ENCODE measurements at regions not wholly inside any gene's neighbourhood (a gene's known extent, or its start where the extent isn't known, plus 50 kb on each side); places are given as distances from the start of the nearest gene placed in this dataset.

DNA sequence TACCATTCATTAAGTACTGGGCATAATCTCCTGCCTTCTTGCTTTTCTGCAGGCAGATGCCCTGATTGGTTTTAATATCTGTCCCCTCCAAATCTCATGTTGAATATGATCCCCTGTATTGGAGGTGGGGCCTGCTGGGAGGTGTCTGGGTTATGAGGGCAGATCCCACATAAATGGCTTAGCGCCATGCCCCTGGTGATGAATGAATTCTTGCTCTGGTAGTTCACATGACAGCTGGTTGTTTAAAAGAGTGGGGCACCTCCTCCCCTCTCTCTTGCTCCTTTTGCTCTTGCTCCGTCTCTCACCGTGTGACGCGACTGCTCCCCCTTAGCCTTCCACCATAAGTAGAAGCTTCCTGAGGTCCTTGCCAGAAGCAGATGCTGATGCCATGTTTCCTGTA, 564.0 kb upstream of the BRINP1 start:
- TF ChIP-seq POLR2A (IDR thresholded peaks at IDR 0.05; ENCODE audit: borderline replicate concordance, extremely low read depth, insufficient read depth, insufficient read length) = no peak
- TF ChIP-seq, protein P1, sequence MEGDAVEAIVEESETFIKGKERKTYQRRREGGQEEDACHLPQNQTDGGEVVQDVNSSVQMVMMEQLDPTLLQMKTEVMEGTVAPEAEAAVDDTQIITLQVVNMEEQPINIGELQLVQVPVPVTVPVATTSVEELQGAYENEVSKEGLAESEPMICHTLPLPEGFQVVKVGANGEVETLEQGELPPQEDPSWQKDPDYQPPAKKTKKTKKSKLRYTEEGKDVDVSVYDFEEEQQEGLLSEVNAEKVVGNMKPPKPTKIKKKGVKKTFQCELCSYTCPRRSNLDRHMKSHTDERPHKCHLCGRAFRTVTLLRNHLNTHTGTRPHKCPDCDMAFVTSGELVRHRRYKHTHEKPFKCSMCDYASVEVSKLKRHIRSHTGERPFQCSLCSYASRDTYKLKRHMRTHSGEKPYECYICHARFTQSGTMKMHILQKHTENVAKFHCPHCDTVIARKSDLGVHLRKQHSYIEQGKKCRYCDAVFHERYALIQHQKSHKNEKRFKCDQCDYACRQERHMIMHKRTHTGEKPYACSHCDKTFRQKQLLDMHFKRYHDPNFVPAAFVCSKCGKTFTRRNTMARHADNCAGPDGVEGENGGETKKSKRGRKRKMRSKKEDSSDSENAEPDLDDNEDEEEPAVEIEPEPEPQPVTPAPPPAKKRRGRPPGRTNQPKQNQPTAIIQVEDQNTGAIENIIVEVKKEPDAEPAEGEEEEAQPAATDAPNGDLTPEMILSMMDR (IDR thresholded peaks at IDR 0.05 in 2 of 3, conservative IDR thresholded peaks at IDR 0.05 in 1 of 3; ENCODE audit: borderline replicate concordance in 1 of 3, insufficient read depth in 1 of 3, low read depth in 2 of 3, low read length in 2 of 3) = no peak
- TF ChIP-seq JUND (IDR thresholded peaks at IDR 0.05) = no peak
- TF ChIP-seq, protein P2, sequence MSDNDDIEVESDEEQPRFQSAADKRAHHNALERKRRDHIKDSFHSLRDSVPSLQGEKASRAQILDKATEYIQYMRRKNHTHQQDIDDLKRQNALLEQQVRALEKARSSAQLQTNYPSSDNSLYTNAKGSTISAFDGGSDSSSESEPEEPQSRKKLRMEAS (IDR thresholded peaks at IDR 0.05) = no peak
- no peak for TF ChIP-seq EZH2 (IDR thresholded peaks at IDR 0.05)
- TF ChIP-seq POLR2AphosphoS5 (IDR thresholded peaks at IDR 0.05; ENCODE audit: low read depth, low read length) = no peak
- TF ChIP-seq YY1 (IDR thresholded peaks at IDR 0.05; ENCODE audit: extremely low read depth, insufficient replicate concordance, low read depth, low read length) = no peak
- no peak for TF ChIP-seq EGR1 (IDR thresholded peaks at IDR 0.05; ENCODE audit: low read depth)

Data from HCT116 (cell line).